ENCODE measurements at regions not wholly inside any gene's neighbourhood (a gene's known extent, or its start where the extent isn't known, plus 50 kb on each side); places are given as distances from the start of the nearest gene placed in this dataset.

- ChIA-PET POLR2A (no interaction called here), CTCF (ENCODE audit: low intra/inter-chr PET ratio, low total read pairs) (no interaction called here)
- BruUV-seq (replicated peaks) = no TSS peak
- no peak overlapping the region for H2AFZ ChIP-seq (ENCODE audit: low read length)
- H3K4me2 ChIP-seq (ENCODE audit: low read depth, low read length) = no peak overlapping the region
- no peaks in the 10 kb centered on the region for H3K4me1 ChIP-seq (ENCODE audit: insufficient read depth, low read length)
- H3K9me3 ChIP-seq (ENCODE audit: low read length) = no peaks in the 10 kb centered on the region
- H3K27ac ChIP-seq (ENCODE audit: extremely low read length, insufficient read depth, low read length) = no peak overlapping the region
- in situ Hi-C loops (cut with HindIII; ENCODE audit: extremely low pct_ligation_motif_present, low pct_unique_long_range_greater_than_20kb) (no loop called here), intact Hi-C loops (cut with micrococcal nuclease; ENCODE audit: unreplicated experiment) (no loop called here)
- no peak for FAIRE-seq
- H4K20me1 ChIP-seq (ENCODE audit: insufficient read depth, low read length) = no peaks in the 10 kb centered on the region
- TF ChIP-seq KMT2B (CRISPR knock-in tag; IDR thresholded peaks at IDR 0.05) = no peak
- no peak overlapping the region for H3K9ac ChIP-seq (ENCODE audit: insufficient read depth, low read depth, low read length)
- no peaks in the 10 kb centered on the region for H3K36me3 ChIP-seq (replicated peaks in 1 of 2; ENCODE audit: control insufficient read depth in 1 of 2, insufficient read depth in 2 of 2, low read length in 2 of 2)
- 54% methylated on average over 3 of the region's 3 CpGs for WGBS (ENCODE audit: low lambda C conversion rate)
- no peak for DNase-seq (ENCODE audit: low spot score)
- no peak for ATAC-seq
- H3K4me3 ChIP-seq (replicated peaks in 1 of 3; ENCODE audit: insufficient read depth in 1 of 3, low read depth in 2 of 3, low read length in 3 of 3) = no peak overlapping the region
- no peaks in the 10 kb centered on the region for H3K79me2 ChIP-seq (ENCODE audit: insufficient read depth, low read length)
- H3K27me3 ChIP-seq (ENCODE audit: control insufficient read depth in 1 of 2, insufficient read depth in 2 of 2, low read length in 2 of 2) = no peaks in the 10 kb centered on the region
Measured at GRCh38 chr20:6606651-6607050, 160.8 kb upstream of the BMP2 start.

DNA sequence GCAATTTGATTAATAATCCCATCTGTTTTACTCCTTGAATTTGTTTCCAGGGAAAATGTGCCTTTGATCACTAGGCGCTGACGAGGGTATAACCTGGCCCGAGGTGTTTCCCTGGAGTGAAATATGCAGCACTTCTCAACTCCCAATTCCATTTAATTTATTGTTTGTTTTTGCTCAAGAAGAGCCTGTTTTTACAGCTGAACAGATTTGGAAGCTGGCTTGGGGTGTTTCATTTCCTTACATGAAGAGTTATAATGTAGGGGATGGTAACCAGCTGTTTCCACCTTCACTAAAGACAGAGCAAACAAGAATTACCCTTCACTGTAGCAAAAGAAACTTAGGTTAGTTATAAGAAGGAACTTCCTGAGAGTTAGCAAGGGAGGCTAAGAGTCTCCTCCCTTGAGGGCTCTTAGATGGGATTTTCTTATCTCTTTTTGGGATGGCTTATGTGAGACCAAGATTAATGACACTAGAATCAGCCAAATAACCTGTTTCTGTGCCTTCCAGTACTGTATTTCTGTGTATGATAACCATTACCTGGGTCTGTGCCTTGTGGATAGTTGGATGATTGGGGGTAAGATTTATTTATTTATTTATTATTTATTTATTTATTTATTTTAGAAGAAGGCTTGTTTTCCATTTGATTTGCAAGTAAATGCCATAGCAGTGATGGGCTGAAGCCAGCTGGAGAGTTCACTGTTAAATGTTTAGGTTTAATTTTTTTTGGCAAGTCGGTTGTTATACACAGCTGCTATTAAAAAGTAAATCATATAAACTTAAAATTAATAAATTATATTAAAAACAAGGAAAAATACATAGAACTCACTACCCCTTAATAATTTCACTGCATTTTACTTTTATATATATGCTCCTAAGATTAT lies 162.2 kb upstream of the BMP2 start:
- POLR2A ChIA-PET = no interaction called here
- Histone ChIP-seq H3K9ac (ENCODE audit: insufficient read depth, low read depth, low read length) (no peak overlapping the region), H3K27ac (ENCODE audit: extremely low read length, insufficient read depth, low read length) (no peak overlapping the region), H3K4me3 (replicated peaks in 1 of 3; ENCODE audit: insufficient read depth in 1 of 3, low read depth in 2 of 3, low read length in 3 of 3) (no peak overlapping the region), H3K27me3 (ENCODE audit: control insufficient read depth in 1 of 2, insufficient read depth in 2 of 2, low read length in 2 of 2) (no peaks in the 10 kb centered on the region), H2AFZ (ENCODE audit: low read length) (no peak overlapping the region), H3K4me2 (ENCODE audit: low read depth, low read length) (no peak overlapping the region), H3K9me3 (ENCODE audit: low read length) (no peaks in the 10 kb centered on the region), H3K4me1 (ENCODE audit: insufficient read depth, low read length) (no peaks in the 10 kb centered on the region), H4K20me1 (ENCODE audit: insufficient read depth, low read length) (no peaks in the 10 kb centered on the region), H3K79me2 (ENCODE audit: insufficient read depth, low read length) (no peaks in the 10 kb centered on the region), H3K36me3 (replicated peaks in 1 of 2; ENCODE audit: control insufficient read depth in 1 of 2, insufficient read depth in 2 of 2, low read length in 2 of 2) (no peaks in the 10 kb centered on the region)
- FAIRE-seq (no peak), ATAC-seq (no peak), DNase-seq (ENCODE audit: low spot score) (no peak)
- whole genome bisulfite sequencing (ENCODE audit: low lambda C conversion rate) = 58% methylated on average over 4 of the region's 4 CpGs
- no TSS peak for BruUV-seq (replicated peaks)
- intact Hi-C loops (cut with micrococcal nuclease; ENCODE audit: unreplicated experiment) (no loop called here), in situ Hi-C loops (cut with HindIII; ENCODE audit: extremely low pct_ligation_motif_present, low pct_unique_long_range_greater_than_20kb) (no loop called here)
- TF ChIP-seq ZNF749 (CRISPR knock-in tag; IDR thresholded peaks at IDR 0.05; ENCODE audit: borderline replicate concordance) (no peak), HNRNPK (IDR thresholded peaks at IDR 0.05; ENCODE audit: low read depth, low read length, poor library complexity, severe bottlenecking) (peak; percentile 18), KDM4B (CRISPR knock-in tag; IDR thresholded peaks at IDR 0.05) (no peak)
- CTCF ChIA-PET (ENCODE audit: low intra/inter-chr PET ratio, low total read pairs) = no interaction called here
